OCI-LY7 (cell line): ENCODE measurements at regions not wholly inside any gene's neighbourhood (a gene's known extent, or its start where the extent isn't known, plus 50 kb on each side); places are given as distances from the start of the nearest gene placed in this dataset.

ENCODE experiments used
- BruUV-seq: library from RNA; stranded (reverse); fragments of 400-500 nt; replicated peaks from 2 replicates; lab custom pipeline; 2021; lab: Mats Ljungman, UMichigan
- CTCF ChIA-PET: fragments of 300-600 bp; sonication (Branson Sonifier 250); formaldehyde crosslinking; loops from one replicate; lab custom pipeline; 2022; ENCODE audit warnings: antibody characterized with exemption; ENCODE audit not compliant: unreplicated experiment; lab: Charles Lee
- POLR2A ChIA-PET: fragments of 300-600 bp; sonication (Branson Sonifier 250); formaldehyde crosslinking; loops from one replicate; lab custom pipeline; 2022; ENCODE audit warnings: antibody characterized with exemption; lab: Charles Lee
- DNase-seq: peaks from one replicate; pipeline ENCODE4 v3.0.0-alpha.2; 2015; ENCODE audit warnings: low spot score
- H2AFZ ChIP-seq: fragments of 200-600 bp; sonication (generic), shearing (Covaris generic); 2 replicates; pipeline ENCODE4 v1.6.1; 2014; ENCODE audit warnings: mild to moderate bottlenecking, antibody characterized with exemption, low read length, moderate library complexity
- H3K27ac ChIP-seq: fragments of 200-600 bp; sonication (generic); 2 replicates; pipeline ENCODE4 v1.5.1; 2014; ENCODE audit warnings: mixed run types, low read depth, mild to moderate bottlenecking, moderate library complexity, low read length, inconsistent platforms; ENCODE audit not compliant: poor library complexity, severe bottlenecking
- H3K36me3 ChIP-seq: fragments of 200-600 bp; sonication (generic); 2 replicates; pipeline ENCODE4 v1.6.1; 2014; ENCODE audit warnings: mild to moderate bottlenecking, antibody characterized with exemption, low read length, moderate library complexity, mixed read lengths; ENCODE audit not compliant: insufficient read depth
- H3K4me1 ChIP-seq: fragments of 200-600 bp; sonication (generic); 2 replicates; pipeline ENCODE4 v1.5.1; 2014; ENCODE audit warnings: mild to moderate bottlenecking, low read length; ENCODE audit not compliant: insufficient read depth, poor library complexity, severe bottlenecking
- H3K4me2 ChIP-seq: fragments of 200-600 bp; sonication (generic); 2 replicates; pipeline ENCODE4 v1.6.1; 2014; ENCODE audit warnings: mild to moderate bottlenecking, low read length
- H3K4me3 ChIP-seq: fragments of 200-600 bp; sonication (generic); 2 replicates; pipeline ENCODE4 v1.5.1; 2014; ENCODE audit warnings: mild to moderate bottlenecking, low read depth, low read length; ENCODE audit not compliant: poor library complexity, severe bottlenecking
- H3K79me2 ChIP-seq: fragments of 200-600 bp; sonication (generic); 2 replicates; pipeline ENCODE4 v1.6.1; 2016; ENCODE audit warnings: low read depth, mild to moderate bottlenecking, low read length, moderate library complexity, mixed read lengths; ENCODE audit not compliant: insufficient read depth
- H3K9me2 ChIP-seq: fragments of 200-600 bp; sonication (generic); 2 replicates; pipeline ENCODE4 v1.6.1; 2016; ENCODE audit warnings: mild to moderate bottlenecking, low read length, mixed read lengths; ENCODE audit not compliant: insufficient read depth
- H3K9me3 ChIP-seq: fragments of 200-600 bp; sonication (generic); 2 replicates; pipeline ENCODE4 v1.6.1; 2014; ENCODE audit warnings: mild to moderate bottlenecking, mixed run types, low read length, mixed read lengths
- H4K20me1 ChIP-seq: fragments of 200-600 bp; sonication (generic); 2 replicates; pipeline ENCODE4 v1.6.1; 2014; ENCODE audit warnings: mild to moderate bottlenecking, antibody characterized with exemption, low read length, moderate library complexity, mixed read lengths; ENCODE audit not compliant: insufficient read depth
- CTCF ChIP-seq: fragments of 200-600 bp; sonication (generic); conservative IDR thresholded peaks from 2 replicates; pipeline ENCODE4 v1.5.1; 2014; ENCODE audit warnings: mild to moderate bottlenecking, antibody characterized with exemption, low read length, moderate library complexity, mixed read lengths
- EZH2phosphoT487 ChIP-seq: fragments of 200-600 bp; sonication (generic); IDR thresholded peaks from 2 replicates; pipeline ENCODE4 v1.6.1; 2018; ENCODE audit warnings: low read depth, borderline replicate concordance, mild to moderate bottlenecking, mixed run types, antibody characterized with exemption, low read length, moderate library complexity, mixed read lengths
- intact Hi-C: fragments of 100-400 bp; cut with micrococcal nuclease; formaldehyde crosslinking; loops from one replicate; pipeline ENCODE4 v1.10.0; 2022; ENCODE audit not compliant: unreplicated experiment

DNA sequence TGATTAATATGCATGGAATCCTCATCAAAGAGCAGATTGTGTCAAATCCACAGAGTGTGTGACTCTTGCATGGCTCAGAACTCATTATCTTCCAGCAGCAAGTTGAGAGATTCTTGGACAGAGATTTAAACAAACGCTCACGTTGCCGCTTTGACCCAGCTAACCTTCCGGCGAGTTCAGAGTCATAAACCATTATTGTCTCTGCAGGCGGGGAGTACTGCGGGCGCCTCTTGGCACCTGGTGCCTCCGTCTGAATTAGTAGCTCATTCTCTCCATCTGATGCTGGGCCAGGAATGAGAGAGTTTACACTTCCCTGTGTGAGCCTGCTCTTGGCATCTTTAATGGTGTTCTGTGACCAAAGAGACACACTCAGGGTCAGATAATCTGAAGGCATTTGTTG lies 138.6 kb upstream of the WSCD1 start:
- no peak overlapping the region for H3K4me3 ChIP-seq
- no peak overlapping the region for H2AFZ ChIP-seq
- TF ChIP-seq EZH2phosphoT487, result no peak
- TF ChIP-seq CTCF, result no peak
- H3K9me3 ChIP-seq, result no peaks in the 10 kb centered on the region
- no peaks in the 10 kb centered on the region for H3K4me1 ChIP-seq
- H3K9me2 ChIP-seq, result no peaks in the 10 kb centered on the region
- no peaks in the 10 kb centered on the region for H3K36me3 ChIP-seq
- no peak overlapping the region for H3K27ac ChIP-seq
- DNase-seq, result no peak
- no TSS peak for BruUV-seq
- H4K20me1 ChIP-seq, result no peaks in the 10 kb centered on the region
- intact Hi-C loops, result no loop called here
- H3K79me2 ChIP-seq, result no peaks in the 10 kb centered on the region
- CTCF ChIA-PET, result no interaction called here
- no peak overlapping the region for H3K4me2 ChIP-seq
- POLR2A ChIA-PET, result no interaction called here

DNA sequence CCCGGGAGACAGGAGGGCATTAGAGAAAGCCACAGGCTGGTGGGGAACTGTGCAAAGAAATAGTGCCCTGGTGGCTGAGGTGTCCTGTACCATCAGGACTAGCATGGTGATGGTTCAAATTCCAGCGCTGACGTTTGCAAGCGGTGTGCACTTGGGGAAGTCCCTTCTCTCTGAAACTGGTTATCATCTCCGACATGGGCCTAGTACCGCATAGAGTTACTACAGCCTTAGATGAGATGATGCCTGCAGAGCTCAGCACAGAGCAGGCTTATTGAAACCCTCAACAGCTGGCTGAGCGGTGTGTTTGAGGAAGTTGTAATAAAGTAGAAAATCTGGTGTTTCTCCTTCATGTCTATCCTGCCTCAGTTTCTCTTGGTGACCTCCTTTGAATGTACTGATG lies 136.7 kb upstream of the WSCD1 start:
- CTCF ChIA-PET, result no interaction called here

DNA sequence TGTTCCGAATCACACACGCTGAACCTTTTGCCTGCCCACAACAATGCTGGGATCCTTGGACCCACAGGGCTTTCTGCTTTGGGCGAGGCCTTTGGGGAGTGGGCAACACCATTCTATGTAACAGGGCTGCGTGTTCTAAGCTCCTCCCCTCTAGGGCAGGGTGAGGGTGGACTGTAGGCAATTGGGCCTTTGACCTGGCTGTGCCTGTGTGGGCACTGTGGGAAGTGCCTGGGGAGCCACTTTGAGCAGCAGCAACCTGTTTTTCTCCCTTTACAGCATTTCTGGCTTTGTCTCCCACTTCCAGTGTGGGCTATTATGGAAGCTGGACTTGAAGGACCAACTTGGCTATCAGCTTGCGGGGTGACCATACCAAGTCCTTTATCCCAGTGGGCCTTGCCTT lies 128.9 kb upstream of the WSCD1 start:
- Histone ChIP-seq H3K9me3 (no peaks in the 10 kb centered on the region), H3K27ac (no peak overlapping the region), H3K4me1 (peaks cover 21% of the 10 kb centered on the region), H4K20me1 (no peaks in the 10 kb centered on the region), H3K79me2 (no peaks in the 10 kb centered on the region), H3K9me2 (no peaks in the 10 kb centered on the region), H3K4me3 (no peak overlapping the region), H3K4me2 (no peak overlapping the region), H2AFZ (no peak overlapping the region), H3K36me3 (no peaks in the 10 kb centered on the region)
- ChIA-PET CTCF (no interaction called here), POLR2A (no interaction called here)
- BruUV-seq, result no TSS peak
- TF ChIP-seq CTCF (no peak), EZH2phosphoT487 (no peak)
- intact Hi-C loops, result no loop called here
- no peak for DNase-seq

More for the DNA sequence above, 136.7 kb upstream of the WSCD1 start:
- H3K4me3 ChIP-seq, result no peak overlapping the region
- no peak for DNase-seq
- no peak overlapping the region for H3K27ac ChIP-seq
- intact Hi-C loops, result no loop called here
- TF ChIP-seq EZH2phosphoT487, result no peak
- H3K36me3 ChIP-seq, result no peaks in the 10 kb centered on the region
- no peaks in the 10 kb centered on the region for H4K20me1 ChIP-seq
- no peaks in the 10 kb centered on the region for H3K9me3 ChIP-seq
- no peak overlapping the region for H3K4me2 ChIP-seq
- POLR2A ChIA-PET, result no interaction called here
- no peaks in the 10 kb centered on the region for H3K4me1 ChIP-seq
- BruUV-seq, result no TSS peak
- no peak overlapping the region for H2AFZ ChIP-seq
- H3K9me2 ChIP-seq, result no peaks in the 10 kb centered on the region
- H3K79me2 ChIP-seq, result no peaks in the 10 kb centered on the region
